ENCODE measurements at regions not wholly inside any gene's neighbourhood (a gene's known extent, or its start where the extent isn't known, plus 50 kb on each side); places are given as distances from the start of the nearest gene placed in this dataset.

- no peak overlapping the region for H2AFZ ChIP-seq (ENCODE audit: low read length)
- no peak for FAIRE-seq
- no peak overlapping the region for H3K9ac ChIP-seq (ENCODE audit: insufficient read depth, low read depth, low read length)
- ATAC-seq = no peak
- H3K27ac ChIP-seq (ENCODE audit: extremely low read length, insufficient read depth, low read length) = no peak overlapping the region
- no peaks in the 10 kb centered on the region for H3K79me2 ChIP-seq (ENCODE audit: insufficient read depth, low read length)
- H3K4me1 ChIP-seq (ENCODE audit: insufficient read depth, low read length) = no peaks in the 10 kb centered on the region
- WGBS (ENCODE audit: low lambda C conversion rate) = 5% methylated on average over 1 of the region's 1 CpG
- no peak overlapping the region for H3K4me3 ChIP-seq (replicated peaks in 1 of 3; ENCODE audit: insufficient read depth in 1 of 3, low read depth in 2 of 3, low read length in 3 of 3)
- H3K27me3 ChIP-seq (ENCODE audit: control insufficient read depth in 1 of 2, insufficient read depth in 2 of 2, low read length in 2 of 2) = no peaks in the 10 kb centered on the region; a peak in 1 of 5 replicates
- no peaks in the 10 kb centered on the region for H3K9me3 ChIP-seq (ENCODE audit: low read length)
- CTCF ChIA-PET (ENCODE audit: low intra/inter-chr PET ratio, low total read pairs) = no interaction called here
- H3K36me3 ChIP-seq (replicated peaks in 1 of 2; ENCODE audit: control insufficient read depth in 1 of 2, insufficient read depth in 2 of 2, low read length in 2 of 2) = no peaks in the 10 kb centered on the region
- POLR2A ChIA-PET = no interaction called here
- intact Hi-C loops (cut with micrococcal nuclease; ENCODE audit: unreplicated experiment) (no loop called here), in situ Hi-C loops (cut with HindIII; ENCODE audit: extremely low pct_ligation_motif_present, low pct_unique_long_range_greater_than_20kb) (no loop called here)
- no peaks in the 10 kb centered on the region for H4K20me1 ChIP-seq (ENCODE audit: insufficient read depth, low read length)
- no peak overlapping the region for H3K4me2 ChIP-seq (ENCODE audit: low read depth, low read length)
- no peak for DNase-seq (ENCODE audit: low spot score)
- no TSS peak for BruUV-seq (replicated peaks)
- no peak for TF ChIP-seq EED (CRISPR knock-in tag; IDR thresholded peaks at IDR 0.05)
- no peak for TF ChIP-seq ZNF329 (CRISPR knock-in tag; IDR thresholded peaks at IDR 0.05; ENCODE audit: low read depth)
- no peak for TF ChIP-seq REST (IDR thresholded peaks at IDR 0.05; ENCODE audit: borderline replicate concordance in 1 of 2, low read depth in 1 of 2, low read length in 2 of 2)
- no peak for TF ChIP-seq MXI1 (IDR thresholded peaks at IDR 0.05; ENCODE audit: borderline replicate concordance, low read depth, low read length)
- no peak for TF ChIP-seq TAF1 (CRISPR knock-in tag; IDR thresholded peaks at IDR 0.05)
- TF ChIP-seq FOXO1 (CRISPR knock-in tag; IDR thresholded peaks at IDR 0.05) = no peak
- TF ChIP-seq SOX13 (IDR thresholded peaks at IDR 0.05) = no peak
- TF ChIP-seq SOX13 (CRISPR knock-in tag; conservative IDR thresholded peaks at IDR 0.05 in 1 of 2, IDR thresholded peaks at IDR 0.05 in 1 of 2) = no peak
- TF ChIP-seq ZFP37 (CRISPR knock-in tag; IDR thresholded peaks at IDR 0.05; ENCODE audit: borderline replicate concordance) = no peak
- TF ChIP-seq CAMTA2 (CRISPR knock-in tag; IDR thresholded peaks at IDR 0.05; ENCODE audit: borderline replicate concordance) = no peak
- TF ChIP-seq NONO (IDR thresholded peaks at IDR 0.05) = no peak
- TF ChIP-seq NONO (CRISPR knock-in tag; conservative IDR thresholded peaks at IDR 0.05) = no peak
- TF ChIP-seq PLRG1 (conservative IDR thresholded peaks at IDR 0.05) = no peak
- no peak for TF ChIP-seq BHLHE40 (IDR thresholded peaks at IDR 0.05; ENCODE audit: low read length)
- no peak for TF ChIP-seq TEAD3 (CRISPR knock-in tag; optimal IDR thresholded peaks at IDR 0.05; ENCODE audit: borderline replicate concordance)
- TF ChIP-seq ZNF646 (CRISPR knock-in tag; IDR thresholded peaks at IDR 0.05) = no peak
- TF ChIP-seq ZNF709 (CRISPR knock-in tag; IDR thresholded peaks at IDR 0.05) = no peak
- no peak for TF ChIP-seq ZSCAN21 (CRISPR knock-in tag; IDR thresholded peaks at IDR 0.05; ENCODE audit: borderline replicate concordance)
Measured at GRCh38 chr1:14318830-14319229, 279.7 kb upstream of the KAZN start.
